C1 segment of cervical spinal cord (tissue), 14 donors: ENCODE measurements at regions not wholly inside any gene's neighbourhood (a gene's known extent, or its start where the extent isn't known, plus 50 kb on each side); places are given as distances from the start of the nearest gene placed in this dataset.

Experiments
- DNase-seq, 14 donors: peaks; one replicate each; lab custom pipeline; 2025; lab: John Stamatoyannopoulos, UW

DNA sequence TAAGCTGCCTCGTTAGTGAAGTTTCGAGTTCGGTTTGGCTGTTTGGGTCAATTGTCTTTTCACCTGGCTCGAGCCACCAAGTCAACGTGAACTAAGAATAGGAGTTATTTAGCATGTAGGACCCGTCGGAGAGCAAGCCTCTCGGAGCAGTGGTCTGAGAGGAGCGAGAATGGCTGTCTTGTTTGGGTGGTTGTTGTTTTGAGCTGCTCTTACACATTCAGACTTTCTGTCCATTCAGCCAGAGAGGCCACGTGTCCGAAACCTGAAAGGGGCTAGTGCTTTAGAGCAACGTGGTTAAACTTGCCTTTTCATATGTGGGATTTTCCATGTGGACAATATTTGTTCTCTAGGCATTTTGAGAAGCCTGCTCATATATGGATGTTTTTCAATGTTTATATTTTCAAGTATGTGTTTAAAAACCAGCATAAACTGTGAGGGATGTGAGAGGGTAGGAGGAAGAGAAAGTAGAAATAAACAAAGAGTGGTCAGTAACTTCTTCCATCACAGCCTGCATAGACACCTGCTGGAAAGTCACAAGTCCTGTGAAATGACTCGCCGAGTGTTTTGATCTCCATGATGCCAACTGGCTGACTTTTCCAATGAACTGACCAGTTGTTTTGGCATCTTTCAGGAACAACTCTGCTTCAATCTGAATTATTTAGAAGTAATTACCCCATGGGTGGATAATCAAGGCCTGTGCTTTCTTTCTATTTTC lies 221.0 kb downstream of the ASCL1 start:
- DNase-seq, result peak in 6 of 14 donors; percentile 0 to 25 (median 4)

DNA sequence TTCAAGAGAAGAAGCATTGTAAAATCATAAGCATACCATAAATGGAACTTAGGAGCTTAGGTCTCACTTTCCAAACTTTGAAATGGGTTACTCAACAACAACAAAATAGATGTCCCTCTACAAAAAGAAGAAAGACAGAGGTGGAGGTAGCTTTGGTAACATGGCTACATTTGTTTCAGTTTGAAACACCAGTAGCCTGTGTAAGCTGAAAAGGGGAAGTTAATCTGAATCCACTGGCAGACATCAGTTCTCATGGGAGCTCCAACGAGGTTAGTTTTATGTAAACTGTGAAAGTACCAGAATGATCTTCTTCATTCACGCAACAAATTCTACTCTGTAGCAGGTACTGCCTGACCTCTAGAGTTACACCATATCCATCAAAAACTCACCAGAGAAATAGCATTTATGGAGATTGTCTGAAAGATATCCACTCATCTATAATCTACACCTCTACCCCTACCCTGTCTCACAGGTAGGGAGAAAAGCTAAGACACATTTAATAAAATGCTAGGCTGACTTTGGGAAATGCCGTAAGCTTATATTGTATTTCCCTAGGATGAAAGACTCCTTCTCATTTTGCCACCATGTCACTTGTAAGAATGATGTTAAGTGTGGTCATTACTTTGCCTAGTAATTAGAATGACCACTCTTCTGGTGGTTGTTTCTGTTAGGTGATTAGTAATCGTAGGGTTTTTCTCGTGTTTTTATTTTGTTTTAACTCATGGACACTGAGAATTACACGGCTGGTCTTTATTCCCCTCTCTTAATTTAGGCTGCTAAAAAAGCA lies 224.1 kb downstream of the ASCL1 start:
- no peak for DNase-seq

DNA sequence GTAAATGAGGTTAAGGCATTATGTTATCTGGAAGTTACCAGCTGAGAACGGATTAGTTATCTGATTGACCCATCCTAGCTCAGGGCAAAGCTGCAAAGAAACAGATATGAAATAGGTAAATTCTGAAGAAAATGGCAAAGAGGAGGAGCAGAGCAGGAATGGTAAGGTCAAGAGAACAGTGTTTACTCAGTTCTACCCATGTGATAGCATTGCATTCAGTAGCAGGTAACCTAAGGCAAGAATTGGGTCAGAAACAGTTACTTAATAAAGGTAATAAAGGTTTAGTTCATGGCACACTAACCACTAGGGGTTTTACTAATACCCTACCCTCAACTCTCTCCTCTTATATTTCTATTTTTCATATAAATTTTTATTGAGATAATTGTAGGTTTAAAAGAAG lies 224.8 kb downstream of the ASCL1 start:
- no peak for DNase-seq

DNA sequence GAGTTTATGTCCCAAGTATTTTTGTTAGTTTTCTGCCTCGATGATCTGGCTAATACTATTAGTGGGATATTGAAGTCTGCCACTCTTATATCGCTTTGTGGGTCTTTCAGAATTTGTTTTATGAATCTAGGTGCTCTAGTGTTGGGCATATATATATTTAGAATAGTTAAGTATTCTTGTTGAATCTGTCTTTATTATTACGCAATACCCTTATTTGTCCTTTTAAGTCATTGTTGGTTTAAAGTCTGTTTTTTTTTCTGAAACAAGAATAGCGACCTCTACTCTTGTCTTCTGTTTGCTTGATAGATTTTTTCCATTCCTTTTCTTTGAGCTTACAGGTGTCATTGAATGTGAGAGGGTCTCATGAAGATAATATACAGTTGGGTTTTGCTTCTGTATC lies 239.0 kb downstream of the ASCL1 start:
- no peak for DNase-seq

DNA sequence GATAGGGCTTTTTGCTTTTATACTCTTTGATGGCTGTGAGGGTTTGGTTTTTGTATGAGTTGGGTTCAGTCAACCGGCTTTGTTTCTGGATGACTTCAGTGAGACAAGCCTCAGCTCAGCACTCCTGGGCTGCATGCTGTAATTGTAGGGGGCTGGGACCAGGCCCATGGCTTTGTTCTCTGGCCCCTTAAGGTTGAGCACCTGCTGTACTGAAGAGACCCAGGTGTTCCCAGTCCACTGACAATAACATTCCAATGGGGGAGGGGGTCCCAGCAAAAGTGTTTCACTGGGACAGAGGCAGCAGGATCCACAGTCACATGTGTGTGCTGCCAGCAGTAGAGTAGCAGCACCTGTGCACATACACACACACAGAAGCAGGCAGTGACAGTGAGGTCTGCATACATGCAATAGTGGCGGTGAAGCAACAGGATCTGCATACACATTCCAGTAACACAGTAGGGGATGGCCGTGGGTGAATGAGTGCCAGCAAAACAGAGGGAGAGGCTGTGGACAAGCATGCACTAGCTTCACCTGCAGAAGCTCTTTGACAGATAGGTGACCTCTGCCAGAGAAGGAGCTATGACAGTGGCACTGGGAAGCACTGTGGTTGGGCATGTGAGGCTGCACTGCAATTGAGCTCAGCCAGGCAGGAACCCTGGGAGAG lies 240.4 kb downstream of the ASCL1 start:
- DNase-seq, result no peak

DNA sequence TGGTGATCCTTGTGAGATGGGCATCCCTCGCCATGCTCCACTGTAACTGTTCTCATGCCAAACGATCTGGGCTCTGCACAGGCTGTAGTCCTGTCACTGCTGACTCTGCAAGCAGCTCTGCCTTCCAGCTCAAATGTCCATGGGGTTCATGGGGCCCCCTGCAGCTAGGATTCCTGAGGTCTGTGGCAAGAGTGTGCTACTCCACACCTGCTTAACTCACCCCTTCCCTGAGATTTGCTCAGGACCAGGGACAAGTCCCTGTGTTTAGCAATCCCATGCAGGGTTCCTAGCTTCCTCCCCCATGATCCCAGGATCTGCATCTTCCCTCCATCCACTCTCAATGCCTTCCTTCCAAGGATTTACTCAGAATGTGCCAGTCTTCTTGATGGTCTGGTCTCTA lies 241.0 kb downstream of the ASCL1 start:
- no peak for DNase-seq

DNA sequence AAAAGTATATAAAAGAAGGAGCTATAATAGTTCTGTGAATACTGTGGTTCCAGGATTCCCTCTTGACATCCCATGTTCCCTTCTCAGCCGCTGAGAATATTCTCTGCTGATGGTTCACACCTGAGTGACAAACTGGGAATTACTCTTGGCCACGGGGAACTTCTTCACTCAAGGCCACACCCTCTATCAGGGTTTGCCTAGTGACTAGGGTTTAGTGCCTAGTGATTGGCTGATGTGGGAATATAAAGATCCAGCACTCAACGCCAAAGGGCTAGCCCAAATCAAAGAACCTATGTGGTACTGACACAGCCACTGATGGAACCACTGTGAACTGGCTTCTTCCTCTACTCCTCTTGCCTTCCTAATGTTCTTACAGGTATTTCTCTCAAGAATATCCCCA lies 248.4 kb downstream of the ASCL1 start:
- DNase-seq, result no peak

DNA sequence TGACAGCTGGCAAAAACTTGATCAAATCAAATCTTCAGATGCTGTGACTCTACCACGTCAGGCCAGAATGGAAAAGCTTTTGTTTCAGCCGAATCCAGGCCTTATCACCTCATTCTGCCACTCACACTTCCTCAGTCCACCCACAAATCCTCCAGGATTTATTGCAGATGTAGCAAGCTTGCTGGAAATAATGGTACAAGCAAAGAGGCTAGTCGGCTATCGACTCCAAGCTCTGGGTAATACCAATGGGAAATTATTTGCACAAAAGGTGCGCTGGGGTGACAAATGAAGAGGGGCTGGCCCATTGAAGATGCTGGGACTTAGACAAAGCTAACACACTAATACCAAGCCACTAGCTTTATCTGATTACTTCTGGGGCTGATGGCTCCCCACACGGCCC lies 250.5 kb downstream of the ASCL1 start:
- DNase-seq, result no peak

DNA sequence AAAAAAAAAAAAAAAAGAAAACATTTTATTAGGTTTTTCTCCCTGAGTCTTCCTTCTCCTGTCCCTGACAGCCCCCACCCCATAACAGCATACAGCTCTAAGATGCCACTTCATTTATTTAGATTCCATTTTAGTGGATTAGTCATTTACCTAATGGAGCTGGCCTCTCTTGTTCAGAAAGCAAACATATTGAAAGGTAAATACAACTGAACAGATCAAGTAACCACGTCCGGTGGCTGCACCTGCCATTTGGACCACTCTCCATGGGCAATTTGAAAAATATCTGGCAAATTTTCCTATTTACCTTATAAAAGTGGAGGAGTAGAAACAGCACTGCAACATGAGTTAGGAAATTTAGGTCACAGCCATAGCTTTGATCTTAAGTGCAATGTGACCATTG lies 254.6 kb downstream of the C12orf42 start:
- DNase-seq, result no peak

DNA sequence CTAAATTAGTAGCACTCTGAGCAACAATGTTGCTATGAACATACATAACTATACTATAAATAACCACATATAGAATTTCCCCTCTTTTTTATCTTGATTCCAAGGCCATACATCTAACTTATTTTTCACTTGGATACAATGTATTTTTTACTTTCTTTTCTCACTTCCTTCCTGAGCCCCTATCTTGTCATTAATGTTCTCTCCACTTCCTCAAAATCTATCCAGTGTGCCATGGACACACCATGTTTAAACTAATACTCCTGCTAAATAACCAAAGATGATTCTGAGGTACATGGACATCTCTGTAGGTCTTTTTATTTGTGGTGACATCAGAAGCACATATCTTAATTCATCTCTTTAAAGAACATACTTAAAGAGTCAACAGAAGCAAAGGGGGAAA lies 251.2 kb downstream of the C12orf42 start:
- no peak for DNase-seq

DNA sequence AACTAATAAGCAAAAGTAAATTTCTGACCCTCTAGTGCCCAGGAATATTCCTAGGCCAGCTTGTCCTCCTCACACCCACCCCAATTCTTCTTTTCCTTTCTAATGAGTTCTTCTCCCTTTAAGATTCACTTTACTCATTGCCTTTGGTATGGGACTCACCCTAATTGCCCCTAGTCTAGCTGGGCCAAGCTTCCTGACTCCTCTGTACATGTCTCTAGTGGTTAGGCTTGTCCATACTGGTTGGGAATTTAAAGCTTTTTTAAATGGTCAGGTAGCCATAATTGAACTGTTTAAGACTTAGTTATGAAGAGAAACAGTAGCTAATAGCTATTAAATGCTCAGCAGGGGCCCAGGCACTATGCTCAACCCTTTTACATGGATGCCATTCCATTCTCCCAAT lies 248.2 kb downstream of the C12orf42 start:
- DNase-seq, result no peak

DNA sequence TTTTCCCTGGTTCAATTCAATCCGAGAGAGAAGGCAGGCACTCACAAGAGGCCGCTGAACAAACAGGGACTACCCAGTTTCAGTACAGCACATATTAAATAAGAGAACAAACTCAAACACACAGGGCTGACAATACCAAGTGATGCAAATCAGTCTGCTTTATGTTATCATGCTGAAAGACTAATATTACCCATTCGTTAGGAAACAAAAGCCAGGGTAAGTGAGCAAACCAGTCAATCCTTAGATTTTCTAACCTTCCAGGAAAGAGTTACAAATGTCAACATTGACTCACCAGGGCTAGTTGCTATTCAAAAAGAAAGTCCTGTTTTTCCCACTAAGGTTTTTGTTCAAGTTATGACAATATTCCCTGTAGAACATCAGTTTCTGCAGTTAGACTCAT lies 246.2 kb downstream of the C12orf42 start:
- DNase-seq, result no peak

DNA sequence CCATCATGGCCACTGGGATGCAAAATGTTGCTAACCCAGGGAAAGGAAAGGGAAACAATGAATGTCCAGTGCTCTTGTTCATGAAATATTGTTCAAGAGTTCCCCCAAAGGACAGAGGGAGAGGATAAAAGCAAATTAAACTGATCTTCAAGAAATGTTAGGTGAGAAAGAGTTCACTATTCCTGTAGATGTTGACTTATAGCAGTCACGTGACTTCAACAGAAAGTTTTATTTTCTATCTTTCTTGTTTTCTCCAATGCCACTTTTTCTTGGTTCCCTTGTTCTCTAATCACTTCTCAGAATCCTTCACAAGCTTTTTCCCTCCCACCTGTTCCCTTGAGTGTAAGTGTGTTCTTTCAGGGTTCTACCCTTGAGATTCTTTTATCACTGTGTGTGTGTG lies 245.3 kb downstream of the C12orf42 start:
- no peak for DNase-seq
